Left cardiac atrium (tissue), 4 donors: ENCODE measurements at regions not wholly inside any gene's neighbourhood (a gene's known extent, or its start where the extent isn't known, plus 50 kb on each side); places are given as distances from the start of the nearest gene placed in this dataset.

Experiments
- ATAC-seq, 2 donors: fragments of 200-7000 bp; cut with Tn5 transposase; one replicate each; pipeline ENCODE4 v1.9.1; 2020; ENCODE audit warnings: mild to moderate bottlenecking in 2 of 2, moderate library complexity in 2 of 2
- DNase-seq: peaks from one replicate; pipeline ENCODE4 v3.0.0-alpha.2; 2020
- intact Hi-C, 2 donors: fragments of 100-400 bp; cut with DNase I; formaldehyde crosslinking; loops; one replicate each; pipeline versions ENCODE4 v1.14.1 to v1.15.1; 2022 to 2023
- donor health status: DM: no; HTN: yes; CAD: no.
- donor health status: DM: no; HTN: yes; CAD: no; lungs with severe emphysema.
- donor health status: DM: yes; HTN: yes; CAD: no.
- donor health status: Dilated cardiomyopathy.

DNA sequence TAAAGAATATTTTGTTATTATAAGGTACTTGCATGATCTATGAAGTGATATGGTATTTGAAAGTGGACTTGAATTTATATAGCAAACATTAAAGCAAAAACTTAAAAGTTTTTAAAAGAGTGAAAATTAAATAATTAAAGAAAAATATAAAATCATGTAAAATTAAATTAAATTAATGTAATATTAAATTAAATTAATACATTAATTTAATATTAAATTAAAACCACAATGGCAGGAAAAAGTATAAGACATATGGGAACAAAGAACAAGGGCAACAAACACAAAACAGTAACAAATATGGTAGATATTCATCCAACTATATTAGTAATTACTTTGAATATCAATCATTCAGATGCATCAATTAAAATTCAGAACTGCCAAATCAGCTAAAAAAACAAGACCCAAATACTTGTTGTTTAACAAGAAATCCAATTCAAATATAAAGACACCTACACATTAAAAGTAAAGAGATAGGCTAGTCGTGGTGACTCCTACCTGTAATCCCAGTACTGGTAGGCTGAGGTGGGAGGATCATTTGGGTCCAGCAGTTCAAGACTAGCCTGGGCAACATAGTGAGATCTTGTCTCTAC is 992.2 kb upstream of the MIR17HG start:
- DNase-seq (no peak), ATAC-seq (no peak)
- intact Hi-C loops, result no loop called here

DNA sequence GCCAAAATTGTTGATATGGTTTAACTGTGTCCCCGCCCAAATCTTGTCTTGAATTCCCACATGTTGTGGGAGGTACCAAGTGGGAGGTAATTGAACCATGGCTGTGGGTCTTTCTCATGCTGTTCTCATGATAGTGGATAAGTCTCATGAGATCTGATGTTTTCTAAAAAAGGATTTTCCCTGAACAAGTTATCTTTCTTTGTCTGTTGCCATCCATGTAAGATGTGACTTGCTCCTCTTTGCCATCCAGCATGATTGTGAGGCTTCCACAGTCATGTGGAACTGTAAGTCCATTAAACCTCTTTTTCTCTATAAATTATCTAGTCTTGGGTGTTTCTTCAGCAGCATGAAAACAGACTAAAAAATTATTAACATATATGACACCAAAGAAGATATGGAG is 986.7 kb upstream of the MIR17HG start:
- intact Hi-C loops, result no loop called here
- no peak for ATAC-seq
- DNase-seq, result no peak

- no peak for DNase-seq
- intact Hi-C loops, result no loop called here
- ATAC-seq, result no peak
These were observed 984.8 kb upstream of the MIR17HG start for GRCh38 chr13:90362707-90363106.

DNA sequence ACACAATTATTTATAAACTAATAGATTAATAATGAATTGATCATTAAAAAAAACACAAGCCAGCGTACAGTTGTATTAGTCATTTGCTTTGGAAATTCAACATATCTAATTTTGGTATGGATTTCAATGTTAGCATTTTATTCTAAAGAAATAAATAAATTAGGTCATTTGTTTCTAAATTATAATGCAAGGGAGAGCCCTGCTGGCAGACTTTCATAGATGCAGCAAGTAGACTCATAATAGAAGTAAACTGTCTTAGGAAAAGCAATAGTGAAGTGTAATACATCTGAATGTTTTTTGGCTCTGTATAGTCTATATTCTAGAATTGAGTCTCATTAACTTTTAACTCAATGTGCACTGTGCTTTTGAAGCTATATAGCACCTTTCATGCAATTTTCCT is 982.4 kb upstream of the MIR17HG start:
- intact Hi-C loops, result no loop called here
- ATAC-seq (no peak), DNase-seq (no peak)

DNA sequence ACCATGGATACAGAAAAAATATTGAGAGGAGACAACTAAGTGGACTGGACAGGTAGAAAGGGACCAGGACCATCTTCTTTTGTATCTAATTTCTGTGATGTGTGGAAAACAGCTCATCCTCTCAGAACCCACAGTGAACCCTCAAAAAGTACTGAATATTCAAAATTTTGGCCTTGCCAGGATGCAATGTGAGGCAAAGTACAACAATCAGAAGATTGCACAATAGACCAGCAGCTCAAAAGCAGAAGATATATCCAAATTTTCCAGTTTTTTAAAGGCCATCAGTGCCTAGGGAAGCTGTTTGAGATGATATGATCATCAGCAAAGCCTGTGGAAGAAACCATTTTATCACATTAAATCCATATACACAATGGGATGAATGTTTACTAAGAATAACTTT is 973.3 kb upstream of the MIR17HG start:
- intact Hi-C loops, result no loop called here
- ATAC-seq, result no peak
- DNase-seq, result no peak

DNA sequence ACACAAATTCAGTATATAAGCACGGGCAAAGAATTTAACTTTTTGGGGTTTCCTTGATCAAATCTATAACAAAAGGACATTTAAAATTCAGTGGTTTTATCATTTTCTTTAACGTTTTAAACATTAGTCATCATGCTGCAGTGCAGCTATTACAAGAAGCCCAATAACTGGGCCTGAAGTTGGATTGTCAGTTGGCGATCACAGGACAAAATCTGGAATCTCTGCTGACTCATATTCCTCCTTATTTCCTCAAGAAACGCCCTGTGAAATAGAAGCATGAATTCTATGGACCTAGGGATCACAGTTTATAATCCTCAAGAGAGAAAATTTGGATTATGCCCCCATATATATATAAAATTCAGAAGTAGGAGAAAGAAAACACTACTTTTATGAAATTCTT is 971.6 kb upstream of the MIR17HG start:
- intact Hi-C loops, result no loop called here
- ATAC-seq, result no peak
- no peak for DNase-seq

DNA sequence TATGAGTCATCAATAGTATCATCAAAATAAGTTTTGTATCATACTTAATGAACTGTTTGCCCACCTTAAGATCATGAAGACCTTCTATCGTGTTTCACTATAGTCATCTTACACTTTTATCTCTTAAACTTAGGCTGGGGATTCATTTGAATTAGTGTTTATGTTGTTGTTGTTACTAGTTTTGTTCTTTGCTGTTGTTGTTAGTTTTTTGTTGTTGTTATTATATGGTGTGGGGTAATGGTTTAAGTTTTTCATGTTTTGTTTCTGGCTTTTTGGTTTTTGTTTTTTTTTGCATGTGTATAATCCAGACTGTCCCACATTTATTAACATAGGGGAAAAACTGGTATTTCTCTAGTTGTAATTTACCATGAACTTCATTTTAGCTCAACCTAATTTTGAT is 965.1 kb upstream of the MIR17HG start:
- DNase-seq, result no peak
- ATAC-seq, result no peak
- intact Hi-C loops, result no loop called here

GRCh38 chr13:90385781-90386489 is 961.6 kb upstream of the MIR17HG start:
- intact Hi-C loops, result no loop called here
- no peak for ATAC-seq
- no peak for DNase-seq

GRCh38 chr13:90388887-90389452 is 958.5 kb upstream of the MIR17HG start:
- DNase-seq (no peak), ATAC-seq (no peak)
- intact Hi-C loops, result no loop called here

DNA sequence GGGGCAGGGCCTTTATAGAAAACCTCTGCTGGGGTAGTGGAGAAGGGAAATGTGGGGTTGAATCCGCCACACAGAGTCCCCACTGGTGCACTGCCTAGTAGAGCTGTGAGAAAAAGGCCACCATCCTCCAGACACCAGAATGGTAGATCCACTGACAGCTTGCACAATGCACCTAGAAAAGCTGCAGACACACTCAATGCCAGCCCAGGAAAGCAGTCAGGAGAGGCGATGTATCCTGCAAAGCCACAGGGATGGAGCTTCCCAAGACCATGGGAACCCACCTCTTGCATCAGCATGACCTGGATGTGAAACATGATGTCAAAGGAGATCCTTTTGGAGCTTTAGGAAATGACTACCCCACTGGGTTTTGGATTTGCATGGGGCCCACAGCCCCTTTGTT is 958.0 kb upstream of the MIR17HG start:
- intact Hi-C loops, result no loop called here
- DNase-seq (no peak), ATAC-seq (no peak)

DNA sequence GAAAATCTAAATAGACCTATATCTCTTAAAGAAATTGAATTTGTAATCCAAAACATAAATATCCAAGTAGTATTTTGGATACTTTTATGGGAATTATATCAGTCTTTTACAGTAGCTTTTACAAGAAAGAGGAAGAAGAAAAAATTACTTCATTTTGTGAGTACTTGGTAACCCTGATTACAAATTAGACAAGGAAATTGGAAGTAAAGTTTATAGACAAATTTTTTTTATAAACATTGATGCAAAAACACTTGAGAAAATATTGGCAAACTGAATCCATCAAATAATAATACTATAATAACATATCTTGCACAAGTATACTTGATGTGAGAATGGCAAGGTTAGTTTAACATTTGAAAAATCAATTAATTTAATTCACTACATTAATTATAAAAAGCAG is 954.1 kb upstream of the MIR17HG start:
- ATAC-seq (no peak), DNase-seq (no peak)
- intact Hi-C loops, result no loop called here

- intact Hi-C loops, result no loop called here
- no peak for ATAC-seq
- no peak for DNase-seq
These were observed 952.1 kb upstream of the MIR17HG start for GRCh38 chr13:90395348-90395747.

GRCh38 chr13:90395846-90396245 is 951.6 kb upstream of the MIR17HG start:
- intact Hi-C loops, result no loop called here
- ATAC-seq, result no peak
- no peak for DNase-seq

- ATAC-seq (no peak), DNase-seq (no peak)
- intact Hi-C loops, result no loop called here
These were observed 951.2 kb upstream of the MIR17HG start for GRCh38 chr13:90396266-90396665.

DNA sequence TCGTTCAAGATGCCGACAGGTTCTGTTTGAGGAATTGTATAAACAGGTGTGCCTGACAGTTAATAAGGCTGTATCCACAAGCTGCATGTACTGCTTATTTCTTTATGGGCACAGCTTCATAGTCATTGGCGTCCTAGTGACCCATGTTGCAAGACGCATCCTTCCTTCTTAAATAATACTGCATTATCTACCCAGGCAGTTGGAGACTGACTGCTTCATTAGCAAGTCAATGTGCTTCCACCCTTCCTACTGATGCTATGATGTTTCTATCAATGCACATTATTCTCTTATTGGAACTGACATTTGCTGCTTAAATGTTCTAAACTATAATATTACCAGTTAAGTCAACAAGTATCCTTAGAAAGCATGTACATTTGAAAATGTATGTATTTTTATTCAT is 950.0 kb upstream of the MIR17HG start:
- DNase-seq (no peak), ATAC-seq (no peak)
- intact Hi-C loops, result no loop called here

DNA sequence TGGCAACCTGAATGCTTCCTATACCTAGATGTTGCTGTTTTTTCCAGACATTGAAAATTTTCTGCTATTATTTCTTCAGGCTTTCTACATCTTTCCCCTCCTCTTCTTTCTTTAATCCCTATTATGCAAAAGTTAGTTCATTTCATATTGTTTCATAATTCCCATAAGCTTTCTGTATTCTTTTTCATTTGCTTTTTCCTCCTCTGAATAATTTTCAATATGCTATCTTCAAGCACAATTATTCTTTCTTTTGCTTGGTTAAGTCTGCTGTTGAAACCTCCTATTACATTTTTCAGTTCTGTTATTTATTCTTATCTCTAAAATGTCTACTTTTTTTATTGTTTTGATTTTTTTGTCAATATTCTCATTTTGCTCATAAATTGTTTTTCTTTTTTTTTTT is 947.1 kb upstream of the MIR17HG start:
- intact Hi-C loops, result no loop called here
- DNase-seq, result no peak
- no peak for ATAC-seq

DNA sequence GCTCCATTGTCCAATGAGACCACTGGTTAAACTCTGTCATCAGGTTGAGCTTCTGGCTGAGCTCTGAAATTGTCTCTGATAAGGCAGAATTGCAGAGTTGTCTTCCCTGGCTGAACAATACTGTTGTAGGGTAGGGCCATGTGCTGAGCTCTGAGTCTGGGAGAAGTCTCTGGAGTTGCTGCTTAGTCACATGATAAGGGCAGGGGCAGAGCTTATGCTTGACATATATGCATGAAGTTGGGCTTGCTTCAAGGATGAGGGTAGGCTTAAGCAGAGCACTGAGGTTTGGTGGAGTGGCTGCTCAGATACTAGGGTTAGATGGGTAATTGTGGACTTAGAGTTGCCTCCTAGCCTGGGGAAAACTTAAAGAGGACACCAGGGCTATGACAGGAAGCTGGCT is 946.3 kb upstream of the MIR17HG start:
- intact Hi-C loops, result no loop called here
- DNase-seq (no peak), ATAC-seq (no peak)

- no peak for DNase-seq
- no peak for ATAC-seq
- intact Hi-C loops, result no loop called here
These were observed 945.4 kb upstream of the MIR17HG start for GRCh38 chr13:90402102-90402501.

- intact Hi-C loops, result no loop called here
- ATAC-seq (no peak), DNase-seq (no peak)
These were observed 944.9 kb upstream of the MIR17HG start for GRCh38 chr13:90402613-90403012.

DNA sequence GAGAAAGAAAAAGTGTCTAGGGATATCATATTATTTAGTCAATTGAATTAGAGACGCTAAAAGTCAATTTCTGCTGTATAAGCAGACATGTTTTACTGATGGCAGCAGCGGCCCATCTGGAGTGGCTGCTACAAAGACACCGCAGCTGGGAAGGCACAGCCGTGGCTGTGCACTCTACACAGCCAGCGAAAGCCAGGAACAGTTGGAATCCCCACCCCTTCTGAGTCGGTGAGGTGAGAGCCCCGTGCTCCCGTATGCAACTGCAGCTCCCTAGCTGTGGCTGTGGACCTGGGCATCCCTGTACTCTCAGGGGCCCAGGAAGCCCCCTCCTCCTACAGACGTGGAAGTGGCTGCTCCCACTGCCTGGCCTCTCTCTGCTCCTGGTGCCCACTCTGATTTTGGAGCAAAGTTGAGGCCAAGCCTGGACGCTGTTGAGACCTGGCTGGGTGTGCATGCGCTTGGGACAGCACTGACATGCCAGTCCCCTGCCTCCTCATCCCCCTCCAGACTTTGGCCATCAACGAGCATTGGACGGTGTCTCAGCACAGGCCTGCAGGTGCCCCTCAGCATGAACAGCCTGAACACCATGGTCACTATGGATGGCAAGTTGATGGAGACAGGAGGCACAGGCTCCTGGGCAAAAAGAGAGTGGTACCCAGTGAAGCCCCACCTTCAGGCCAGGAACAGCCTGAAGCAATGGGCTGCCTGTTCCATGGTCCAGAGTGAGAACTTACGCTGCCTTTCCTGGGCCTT is 944.0 kb upstream of the MIR17HG start:
- intact Hi-C loops, result no loop called here
- no peak for DNase-seq
- no peak for ATAC-seq

- no peak for DNase-seq
- no peak for ATAC-seq
- intact Hi-C loops, result no loop called here
These were observed 942.2 kb upstream of the MIR17HG start for GRCh38 chr13:90405301-90405700.
